HG02642 (cell line): ENCODE measurements at regions not wholly inside any gene's neighbourhood (a gene's known extent, or its start where the extent isn't known, plus 50 kb on each side); places are given as distances from the start of the nearest gene placed in this dataset.

Source experiments
- ATAC-seq: cut with Tn5 transposase; IDR thresholded peaks from one replicate; pipeline ENCODE4 v1.9.1; 2021; ENCODE audit warnings: mild to moderate bottlenecking; ENCODE audit not compliant: unreplicated experiment, poor library complexity

- ATAC-seq = no peak
These were observed 1150.2 kb upstream of the PCDH9 start for GRCh38 chr13:68380041-68380973.

- no peak for ATAC-seq
These were observed 1148.2 kb upstream of the PCDH9 start for GRCh38 chr13:68378294-68378693.

- no peak for ATAC-seq
These were observed 1144.9 kb upstream of the PCDH9 start for GRCh38 chr13:68375004-68375403.

GRCh38 chr13:68369739-68370138 is 1139.6 kb upstream of the PCDH9 start:
- ATAC-seq = no peak

- no peak for ATAC-seq
These were observed 1138.8 kb upstream of the PCDH9 start for GRCh38 chr13:68368922-68369321.

- no peak for ATAC-seq
These were observed 1129.0 kb upstream of the PCDH9 start for GRCh38 chr13:68359105-68359504.

GRCh38 chr13:68358294-68358705 is 1128.2 kb upstream of the PCDH9 start:
- ATAC-seq = no peak

- ATAC-seq = no peak
These were observed 1120.4 kb upstream of the PCDH9 start for GRCh38 chr13:68350554-68350953.

- no peak for ATAC-seq
These were observed 1117.1 kb upstream of the PCDH9 start for GRCh38 chr13:68347220-68347619.

GRCh38 chr13:68345963-68346531 is 1115.9 kb upstream of the PCDH9 start:
- no peak for ATAC-seq

- ATAC-seq = no peak
These were observed 1093.0 kb upstream of the PCDH9 start for GRCh38 chr13:68323124-68323523.

- ATAC-seq = no peak
These were observed 1089.2 kb upstream of the PCDH9 start for GRCh38 chr13:68319384-68319783.

- ATAC-seq = no peak
These were observed 1074.3 kb upstream of the PCDH9 start for GRCh38 chr13:68304286-68304893.

- ATAC-seq = no peak
These were observed 1063.5 kb upstream of the PCDH9 start for GRCh38 chr13:68293631-68294030.

- ATAC-seq = no peak
These were observed 1062.5 kb upstream of the PCDH9 start for GRCh38 chr13:68292601-68293000.

- no peak for ATAC-seq
These were observed 1061.5 kb upstream of the PCDH9 start for GRCh38 chr13:68291595-68291994.

GRCh38 chr13:68275758-68276157 is 1045.6 kb upstream of the PCDH9 start:
- no peak for ATAC-seq

GRCh38 chr13:68272652-68273051 is 1042.5 kb upstream of the PCDH9 start:
- ATAC-seq = no peak

- ATAC-seq = no peak
These were observed 1034.6 kb upstream of the PCDH9 start for GRCh38 chr13:68264692-68265091.

GRCh38 chr13:68261105-68261504 is 1031.0 kb upstream of the PCDH9 start:
- ATAC-seq = no peak

- ATAC-seq = no peak
These were observed 1027.1 kb upstream of the PCDH9 start for GRCh38 chr13:68257111-68257842.
